Ramos (cell line): ENCODE measurements at regions not wholly inside any gene's neighbourhood (a gene's known extent, or its start where the extent isn't known, plus 50 kb on each side); places are given as distances from the start of the nearest gene placed in this dataset.

ENCODE experiments used
- in situ Hi-C: fragments of 300-500 bp; cut with MboI; formaldehyde crosslinking; loops from one replicate; pipeline ENCODE4 v1.14.3; 2022; ENCODE audit warnings: low sequenced_read_pairs; ENCODE audit not compliant: unreplicated experiment

GRCh38 chr21:35120631-35121180 lies 71.6 kb upstream of the RUNX1 start:
- in situ Hi-C loops: no loop called here

- in situ Hi-C loops: no loop called here
Measured at GRCh38 chr21:35119501-35120047, 70.5 kb upstream of the RUNX1 start.

- in situ Hi-C loops: no loop called here
Measured at GRCh38 chr21:35116777-35117176, 67.7 kb upstream of the RUNX1 start.

- in situ Hi-C loops: no loop called here
Measured at GRCh38 chr21:35113064-35113463, 64.0 kb upstream of the RUNX1 start.

GRCh38 chr21:35111321-35111930 lies 62.3 kb upstream of the RUNX1 start:
- in situ Hi-C loops: no loop called here

- in situ Hi-C loops: no loop called here
Measured at GRCh38 chr21:35108887-35109286, 59.8 kb upstream of the RUNX1 start.

- in situ Hi-C loops: no loop called here
Measured at GRCh38 chr21:35107520-35107919, 58.4 kb upstream of the RUNX1 start.

- in situ Hi-C loops: no loop called here
Measured at GRCh38 chr21:35106246-35106835, 57.2 kb upstream of the RUNX1 start.

GRCh38 chr21:35102488-35103371 lies 53.6 kb upstream of the RUNX1 start:
- in situ Hi-C loops: no loop called here

- in situ Hi-C loops: no loop called here
Measured at GRCh38 chr21:35100349-35100811, 51.3 kb upstream of the RUNX1 start.

- in situ Hi-C loops: no loop called here
Measured at GRCh38 chr21:35099310-35099709, 50.2 kb upstream of the RUNX1 start.
